ENCODE measurements at regions not wholly inside any gene's neighbourhood (a gene's known extent, or its start where the extent isn't known, plus 50 kb on each side); places are given as distances from the start of the nearest gene placed in this dataset.

- DNase-seq (ENCODE audit: low read depth, low spot score) (no peak), ATAC-seq (no peak)
- H3K4me1 ChIP-seq (ENCODE audit: control insufficient read depth, insufficient read depth, low read length): no peaks in the 10 kb centered on the region
- no peak overlapping the region for H3K27ac ChIP-seq (ENCODE audit: low read length)
- POLR2A ChIA-PET: no interaction called here
- intact Hi-C loops (cut with micrococcal nuclease; ENCODE audit: unreplicated experiment) (no loop called here), in situ Hi-C loops (cut with HindIII; ENCODE audit: low pct_unique_long_range_greater_than_20kb, low sequenced_read_pairs) (no loop called here)
- CTCF ChIA-PET: no interaction called here
- no TSS peak for BruUV-seq (replicated peaks)
- TF ChIP-seq CTCF (IDR thresholded peaks at IDR 0.05): no peak
- H3K9me3 ChIP-seq (ENCODE audit: control insufficient read depth, insufficient read depth, low read depth, low read length): no peaks in the 10 kb centered on the region; the same call in 1 of the 2 replicates
- no peaks in the 10 kb centered on the region for H3K27me3 ChIP-seq (ENCODE audit: control insufficient read depth, insufficient read depth, low read length)
- H3K4me3 ChIP-seq (ENCODE audit: low read depth in 2 of 2, low read length in 2 of 2): no peak overlapping the region
- no peaks in the 10 kb centered on the region for H3K36me3 ChIP-seq (ENCODE audit: control insufficient read depth, insufficient read depth, low read length)
Measured at GRCh38 chr11:30758946-30759504, 172.9 kb upstream of the MPPED2 start.

- CTCF ChIA-PET: no interaction called here
- BruUV-seq (replicated peaks): no TSS peak
- intact Hi-C loops (cut with micrococcal nuclease; ENCODE audit: unreplicated experiment): no loop called here
Measured at GRCh38 chr11:30758518-30758917, 172.4 kb upstream of the MPPED2 start.

More at GRCh38 chr11:30758518-30758917, 172.4 kb upstream of the MPPED2 start:
- no peaks in the 10 kb centered on the region; the same call in 1 of the 2 replicates for H3K9me3 ChIP-seq (ENCODE audit: control insufficient read depth, insufficient read depth, low read depth, low read length)
- ATAC-seq (no peak), DNase-seq (ENCODE audit: low read depth, low spot score) (no peak)
- H3K4me3 ChIP-seq (ENCODE audit: low read depth in 2 of 2, low read length in 2 of 2): no peak overlapping the region
- H3K4me1 ChIP-seq (ENCODE audit: control insufficient read depth, insufficient read depth, low read length): no peaks in the 10 kb centered on the region
- no peaks in the 10 kb centered on the region for H3K36me3 ChIP-seq (ENCODE audit: control insufficient read depth, insufficient read depth, low read length)
- no peak for TF ChIP-seq REST (IDR thresholded peaks at IDR 0.05; ENCODE audit: insufficient read depth in 1 of 2, low read depth in 2 of 2, low read length in 1 of 2)
- TF ChIP-seq CTCF (IDR thresholded peaks at IDR 0.05): no peak
- no peak for TF ChIP-seq POLR2AphosphoS5 (IDR thresholded peaks at IDR 0.05; ENCODE audit: low read depth, low read length)
- no peak for TF ChIP-seq SIN3A (IDR thresholded peaks at IDR 0.05; ENCODE audit: borderline replicate concordance, insufficient read depth, low read depth, low read length)
- TF ChIP-seq TCF7L2 (IDR thresholded peaks at IDR 0.05; ENCODE audit: low read depth, low read length): no peak
- in situ Hi-C loops (cut with HindIII; ENCODE audit: low pct_unique_long_range_greater_than_20kb, low sequenced_read_pairs): no loop called here
- POLR2A ChIA-PET: no interaction called here
- no peaks in the 10 kb centered on the region for H3K27me3 ChIP-seq (ENCODE audit: control insufficient read depth, insufficient read depth, low read length)
- H3K27ac ChIP-seq (ENCODE audit: low read length): no peak overlapping the region

Data from Panc1 (cell line).